ENCODE measurements at regions not wholly inside any gene's neighbourhood (a gene's known extent, or its start where the extent isn't known, plus 50 kb on each side); places are given as distances from the start of the nearest gene placed in this dataset.

DNA sequence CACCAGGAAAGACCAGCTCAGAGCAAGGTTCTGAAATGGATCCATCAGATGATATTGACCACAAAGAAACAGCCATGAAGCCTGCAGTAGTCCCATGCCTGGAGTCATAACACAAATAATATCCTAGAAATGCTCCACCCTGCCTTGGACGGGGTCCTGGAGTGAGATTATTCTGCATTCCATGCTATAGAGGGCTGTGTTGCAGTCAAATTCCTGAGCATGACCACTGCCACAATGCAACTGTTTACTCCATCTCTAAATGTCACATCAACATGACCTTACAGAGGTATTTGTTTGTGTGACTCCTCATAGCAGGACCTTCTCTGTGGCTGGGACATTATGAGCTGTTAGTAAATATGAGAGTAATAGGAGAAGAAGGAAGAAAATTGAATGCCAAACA is 257.5 kb upstream of the TCF21 start:
- CTCF ChIA-PET (ENCODE audit: partially characterized antibody) = interaction anchor here (0.7 kb wide), 1 partner anchor 232 kb away, joined by 3 read pairs; no protein-coding TSS in a partner anchor
- FAIRE-seq = no peak
- POLR2A ChIA-PET (ENCODE audit: partially characterized antibody) = no interaction called here

More for the DNA sequence above, 257.5 kb upstream of the TCF21 start:
- WGBS, 2 experiments (ENCODE audit: extremely low coverage in 1 of 2, insufficient coverage in 1 of 2, insufficient read length in 1 of 2, insufficient replicate concordance in 2 of 2, low coverage in 1 of 2, low lambda C conversion rate in 2 of 2, missing lambda C conversion rate in 1 of 2) = 88% methylated on average over 1 of the region's 1 CpG; no CpG with 5 or more reads in 1 of the 2 experiments
- Histone ChIP-seq H3K4me3 (ENCODE audit: extremely low read depth in 1 of 4, insufficient read depth in 2 of 4, low read depth in 3 of 4, low read length in 4 of 4) (no peak overlapping the region), H4K20me1 (replicated peaks in 1 of 2; ENCODE audit: control insufficient read depth in 1 of 2, insufficient read depth in 2 of 2, low read length in 2 of 2) (no peaks in the 10 kb centered on the region), H3K23ac (ENCODE audit: insufficient read length) (no peak overlapping the region), H3K79me1 (ENCODE audit: low read depth, low read length) (no peaks in the 10 kb centered on the region), H2BK120ac (replicated peaks; ENCODE audit: low read depth, low read length) (no peak overlapping the region), H2BK12ac (ENCODE audit: low read depth, low read length) (no peak overlapping the region), H3K36me3 (ENCODE audit: control insufficient read depth in 2 of 4, insufficient read depth in 4 of 4, low read length in 3 of 4) (no peaks in the 10 kb centered on the region), H3K56ac (replicated peaks; ENCODE audit: insufficient read length, low read depth, low read length) (no peak overlapping the region), H3K4ac (replicated peaks; ENCODE audit: insufficient read length, low read depth, low read length) (no peak overlapping the region), H3K79me2 (ENCODE audit: control insufficient read depth in 1 of 2, insufficient read depth in 2 of 2, low read length in 2 of 2) (no peaks in the 10 kb centered on the region), H3K18ac (ENCODE audit: extremely low read depth, low read length) (no peak overlapping the region), H4K91ac (replicated peaks; ENCODE audit: insufficient read length, low read length) (no peak overlapping the region), H3K4me1 (replicated peaks in 1 of 4; ENCODE audit: control insufficient read depth in 3 of 4, insufficient read depth in 4 of 4, low read length in 3 of 4) (no peaks in the 10 kb centered on the region), H3K9me3 (ENCODE audit: insufficient read depth in 2 of 2, low read depth in 1 of 2, low read length in 1 of 2) (no peaks in the 10 kb centered on the region; a peak in 1 of 4 replicates), H2AK5ac (ENCODE audit: low read depth, low read length) (no peak overlapping the region), H3K27ac (ENCODE audit: low read depth, low read length) (no peak overlapping the region), H3K27me3 (replicated peaks in 1 of 4; ENCODE audit: control insufficient read depth in 3 of 4, extremely low read depth in 1 of 4, insufficient read depth in 3 of 4, low read length in 3 of 4) (no peaks in the 10 kb centered on the region), H4K8ac (ENCODE audit: extremely low read depth, insufficient read depth, low read length) (no peak overlapping the region), H2BK15ac (ENCODE audit: low read length) (no peak overlapping the region), H3K14ac (ENCODE audit: insufficient read length) (no peak overlapping the region), H2AFZ (ENCODE audit: low read length) (no peak overlapping the region), H4K5ac (ENCODE audit: insufficient read length, low read depth, low read length) (no peak overlapping the region), H3K9ac (replicated peaks in 1 of 4; ENCODE audit: extremely low read depth in 1 of 4, low read depth in 3 of 4, low read length in 3 of 4) (no peak overlapping the region), H3K23me2 (ENCODE audit: low read depth, low read length) (no peaks in the 10 kb centered on the region), H2BK20ac (ENCODE audit: low read length) (no peak overlapping the region), H2BK5ac (ENCODE audit: low read depth, low read length) (no peak overlapping the region), H3K4me2 (ENCODE audit: insufficient read depth in 1 of 2, low read depth in 2 of 2, low read length in 2 of 2) (no peak overlapping the region)
- no peak for TF ChIP-seq BACH1 (IDR thresholded peaks at IDR 0.05; ENCODE audit: low read length)
- TF ChIP-seq RFX5 (IDR thresholded peaks at IDR 0.05; ENCODE audit: borderline replicate concordance, low read depth, low read length) = no peak
- TF ChIP-seq SIX5 (IDR thresholded peaks at IDR 0.05; ENCODE audit: low read depth, low read length) = no peak
- DNase-seq (ENCODE audit: low read depth in 1 of 2, low spot score in 2 of 2) = no peak

All from H1 (cell line).